ENCODE measurements at regions not wholly inside any gene's neighbourhood (a gene's known extent, or its start where the extent isn't known, plus 50 kb on each side); places are given as distances from the start of the nearest gene placed in this dataset.

GRCh38 chr5:107295914-107296313 lies 374.8 kb downstream of the EFNA5 start:
- Histone ChIP-seq H2AFZ (ENCODE audit: low read depth, low read length) (no peak overlapping the region), H3K9me3 (ENCODE audit: insufficient read depth, low read depth, low read length) (no peaks in the 10 kb centered on the region), H3K27me3 (ENCODE audit: insufficient read depth, low read length) (no peaks in the 10 kb centered on the region), H3K4me3 (ENCODE audit: insufficient read depth, low read depth, low read length) (no peak overlapping the region), H3K4me2 (ENCODE audit: low read length) (no peak overlapping the region), H3K79me2 (ENCODE audit: insufficient read depth, low read length) (no peaks in the 10 kb centered on the region), H3K27ac (ENCODE audit: low read depth, low read length) (no peak overlapping the region), H3K9ac (ENCODE audit: low read length) (no peak overlapping the region), H3K4me1 (ENCODE audit: insufficient read depth, low read length) (no peaks in the 10 kb centered on the region), H3K36me3 (ENCODE audit: insufficient read depth, low read length) (no peaks in the 10 kb centered on the region), H4K20me1 (ENCODE audit: insufficient read depth, low read length) (no peaks in the 10 kb centered on the region)
- H3K4me1 Mint-ChIP-seq (ENCODE audit: low read depth, unreplicated experiment): no peaks in the 10 kb centered on the region
- H3K36me3 Mint-ChIP-seq (ENCODE audit: low read depth, unreplicated experiment): no peaks in the 10 kb centered on the region
- DNase-seq (ENCODE audit: low read depth): no peak
- peaks cover 2% of the 10 kb centered on the region for H3K9me3 Mint-ChIP-seq (ENCODE audit: unreplicated experiment)
- H3K27me3 Mint-ChIP-seq (ENCODE audit: low read depth, unreplicated experiment): no peaks in the 10 kb centered on the region
- H3K27ac Mint-ChIP-seq (ENCODE audit: unreplicated experiment): no peak overlapping the region
- FAIRE-seq: no peak
- H3K4me3 Mint-ChIP-seq (ENCODE audit: unreplicated experiment): no peak overlapping the region
- TF ChIP-seq CTCF (IDR thresholded peaks at IDR 0.05; ENCODE audit: insufficient read depth, low read depth, low read length) (no peak), EZH2 (IDR thresholded peaks at IDR 0.05; ENCODE audit: insufficient read depth, low read length) (no peak)

DNA sequence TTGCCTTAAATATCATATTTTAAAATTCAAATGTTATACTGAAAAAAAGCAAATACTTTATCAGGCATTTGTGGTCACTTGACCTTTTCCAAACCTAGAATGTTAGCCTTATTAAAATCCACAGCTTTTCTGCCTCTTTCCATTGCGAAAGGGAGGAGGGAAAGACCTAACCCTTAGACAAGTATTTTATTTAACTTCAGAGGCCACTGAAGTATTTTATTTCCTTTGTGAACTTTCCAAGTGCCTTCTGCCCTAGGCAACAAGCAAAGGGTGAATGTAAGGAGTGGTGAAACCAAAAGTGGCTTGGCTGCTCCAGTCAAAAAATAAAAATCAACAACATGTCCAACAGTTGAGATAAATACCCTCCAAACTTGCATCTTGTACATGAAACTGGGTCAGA lies 376.1 kb downstream of the EFNA5 start:
- Histone ChIP-seq H4K20me1 (ENCODE audit: insufficient read depth, low read length) (no peaks in the 10 kb centered on the region), H3K9ac (ENCODE audit: low read length) (no peak overlapping the region), H3K4me3 (ENCODE audit: insufficient read depth, low read depth, low read length) (no peak overlapping the region), H3K4me2 (ENCODE audit: low read length) (no peak overlapping the region), H3K9me3 (ENCODE audit: insufficient read depth, low read depth, low read length) (no peaks in the 10 kb centered on the region), H3K36me3 (ENCODE audit: insufficient read depth, low read length) (no peaks in the 10 kb centered on the region), H3K79me2 (ENCODE audit: insufficient read depth, low read length) (no peaks in the 10 kb centered on the region), H3K27me3 (ENCODE audit: insufficient read depth, low read length) (no peaks in the 10 kb centered on the region), H3K27ac (ENCODE audit: low read depth, low read length) (no peak overlapping the region), H3K4me1 (ENCODE audit: insufficient read depth, low read length) (no peaks in the 10 kb centered on the region), H2AFZ (ENCODE audit: low read depth, low read length) (no peak overlapping the region)
- DNase-seq (ENCODE audit: low read depth) (no peak), FAIRE-seq (no peak)
- no peak for TF ChIP-seq EZH2 (IDR thresholded peaks at IDR 0.05; ENCODE audit: insufficient read depth, low read length)
- Mint-ChIP-seq H3K4me3 (ENCODE audit: unreplicated experiment) (no peak overlapping the region), H3K36me3 (ENCODE audit: low read depth, unreplicated experiment) (no peaks in the 10 kb centered on the region), H3K4me1 (ENCODE audit: low read depth, unreplicated experiment) (no peaks in the 10 kb centered on the region), H3K27me3 (ENCODE audit: low read depth, unreplicated experiment) (no peaks in the 10 kb centered on the region), H3K27ac (ENCODE audit: unreplicated experiment) (no peak overlapping the region), H3K9me3 (ENCODE audit: unreplicated experiment) (peaks cover 2% of the 10 kb centered on the region)

DNA sequence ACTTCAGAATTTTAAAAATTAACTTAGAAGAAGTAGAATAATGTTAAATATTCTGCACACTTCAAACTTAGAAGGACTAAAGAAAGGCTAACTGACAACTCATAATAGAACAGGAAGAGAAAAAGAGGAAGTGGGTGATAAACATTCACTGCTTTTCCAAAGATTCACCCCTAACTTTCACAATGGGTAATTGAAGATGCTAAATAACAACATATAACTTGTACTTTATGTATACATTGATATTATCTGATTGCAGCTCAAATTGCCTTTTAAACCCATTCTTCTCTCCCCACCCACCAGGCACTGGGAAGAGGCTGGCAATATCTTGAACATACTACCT lies 376.6 kb downstream of the EFNA5 start:
- Histone ChIP-seq H4K20me1 (ENCODE audit: insufficient read depth, low read length) (no peaks in the 10 kb centered on the region), H3K4me3 (ENCODE audit: insufficient read depth, low read depth, low read length) (no peak overlapping the region), H3K9me3 (ENCODE audit: insufficient read depth, low read depth, low read length) (no peaks in the 10 kb centered on the region), H3K27ac (ENCODE audit: low read depth, low read length) (no peak overlapping the region), H3K4me1 (ENCODE audit: insufficient read depth, low read length) (no peaks in the 10 kb centered on the region), H3K27me3 (ENCODE audit: insufficient read depth, low read length) (no peaks in the 10 kb centered on the region), H3K79me2 (ENCODE audit: insufficient read depth, low read length) (no peaks in the 10 kb centered on the region), H3K36me3 (ENCODE audit: insufficient read depth, low read length) (no peaks in the 10 kb centered on the region), H3K9ac (ENCODE audit: low read length) (no peak overlapping the region), H2AFZ (ENCODE audit: low read depth, low read length) (no peak overlapping the region), H3K4me2 (ENCODE audit: low read length) (no peak overlapping the region)
- Mint-ChIP-seq H3K27me3 (ENCODE audit: low read depth, unreplicated experiment) (no peaks in the 10 kb centered on the region), H3K27ac (ENCODE audit: unreplicated experiment) (no peak overlapping the region), H3K4me1 (ENCODE audit: low read depth, unreplicated experiment) (no peaks in the 10 kb centered on the region), H3K36me3 (ENCODE audit: low read depth, unreplicated experiment) (no peaks in the 10 kb centered on the region), H3K9me3 (ENCODE audit: unreplicated experiment) (peaks cover 2% of the 10 kb centered on the region), H3K4me3 (ENCODE audit: unreplicated experiment) (no peak overlapping the region)
- no peak for TF ChIP-seq EZH2 (IDR thresholded peaks at IDR 0.05; ENCODE audit: insufficient read depth, low read length)
- no peak for TF ChIP-seq CTCF (IDR thresholded peaks at IDR 0.05; ENCODE audit: insufficient read depth, low read depth, low read length)
- FAIRE-seq: no peak
- no peak for DNase-seq (ENCODE audit: low read depth)

Measured in astrocyte (in vitro differentiated cells and primary cell).